IMR-90 (cell line): ENCODE measurements at regions not wholly inside any gene's neighbourhood (a gene's known extent, or its start where the extent isn't known, plus 50 kb on each side); places are given as distances from the start of the nearest gene placed in this dataset.

ENCODE experiments used
- ATAC-seq: fragments of 200-7000 bp; cut with Tn5 transposase; 2 replicates; pipeline ENCODE4 v1.9.1; 2020; ENCODE audit warnings: low read depth, mild to moderate bottlenecking, moderate library complexity
- BruUV-seq: library from RNA; stranded (reverse); fragments of 400-500 nt; replicated peaks from 2 replicates; lab custom pipeline; 2021; lab: Mats Ljungman, UMichigan
- CTCF ChIA-PET: fragments of 300-600 bp; formaldehyde crosslinking; extraction: SDS; loops from one replicate; lab custom pipeline; 2021; ENCODE audit warnings: antibody characterized with exemption; lab: Yijun Ruan, JAX
- POLR2A ChIA-PET: fragments of 300-600 bp; sonication (Branson Sonifier 250); formaldehyde crosslinking; loops from one replicate; lab custom pipeline; 2022; ENCODE audit warnings: antibody characterized with exemption; ENCODE audit not compliant: unreplicated experiment; lab: Charles Lee
- DNase-seq: peaks from one replicate; pipeline ENCODE4 v3.0.0; 2013
- H2AFZ ChIP-seq: replicated peaks from 2 replicates; pipeline ENCODE3; 2013; ENCODE audit warnings: low read length, mild to moderate bottlenecking; ENCODE audit not compliant: poor library complexity
- H2AK5ac ChIP-seq: 2 replicates; pipeline ENCODE4 v1.6.1; 2013; ENCODE audit warnings: low read depth, low read length, inconsistent platforms
- H2AK9ac ChIP-seq: replicated peaks from 2 replicates; pipeline ENCODE3; 2013; ENCODE audit warnings: mild to moderate bottlenecking, low read depth, low read length, moderate library complexity; ENCODE audit not compliant: poor library complexity
- H2BK120ac ChIP-seq: 2 replicates; pipeline ENCODE4 v1.6.1; 2013; ENCODE audit warnings: low read depth, low read length, inconsistent platforms
- H2BK15ac ChIP-seq: 3 replicates; pipeline ENCODE4 v1.6.1; 2013; ENCODE audit warnings: low read depth, low read length, inconsistent platforms
- H2BK20ac ChIP-seq: 2 replicates; pipeline ENCODE4 v1.6.1; 2013; ENCODE audit warnings: low read depth, mild to moderate bottlenecking, inconsistent platforms, low read length, moderate library complexity
- H2BK5ac ChIP-seq: 2 replicates; pipeline ENCODE4 v1.6.1; 2013; ENCODE audit warnings: mild to moderate bottlenecking, low read depth, low read length, inconsistent platforms; ENCODE audit not compliant: poor library complexity, severe bottlenecking
- H3K14ac ChIP-seq: replicated peaks from 2 replicates; pipeline ENCODE4 v1.6.1; 2013; ENCODE audit warnings: low read depth, low read length, inconsistent platforms
- H3K18ac ChIP-seq: 2 replicates; pipeline ENCODE4 v1.6.1; 2013; ENCODE audit warnings: low read depth, low read length, control low read depth
- H3K23ac ChIP-seq: 2 replicates; pipeline ENCODE4 v1.6.1; 2013; ENCODE audit warnings: low read depth, low read length, inconsistent platforms
- H3K27ac ChIP-seq: 2 replicates; pipeline ENCODE4 v1.5.1; 2013; ENCODE audit warnings: mild to moderate bottlenecking, control low read depth, low read length; ENCODE audit not compliant: insufficient read depth
- H3K27me3 ChIP-seq: 2 replicates; pipeline ENCODE4 v1.6.1; 2013; ENCODE audit warnings: low read length; ENCODE audit not compliant: control insufficient read depth, insufficient read depth
- H3K36me3 ChIP-seq: 2 replicates; pipeline ENCODE4 v1.6.1; 2013; ENCODE audit warnings: low read length, mixed read lengths; ENCODE audit not compliant: control insufficient read depth, insufficient read depth
- H3K4ac ChIP-seq: 2 replicates; pipeline ENCODE4 v1.6.1; 2013; ENCODE audit warnings: low read depth, low read length, inconsistent platforms
- H3K4me1 ChIP-seq: 2 replicates; pipeline ENCODE4 v1.6.1; 2013; ENCODE audit warnings: low read length, mixed read lengths; ENCODE audit not compliant: control insufficient read depth, insufficient read depth
- H3K4me2 ChIP-seq: 2 replicates; pipeline ENCODE4 v1.6.1; 2013; ENCODE audit warnings: low read depth, mild to moderate bottlenecking, control low read depth, low read length, moderate library complexity
- H3K4me3 ChIP-seq: 2 replicates; pipeline ENCODE4 v1.5.1; 2013; ENCODE audit warnings: low read depth, mild to moderate bottlenecking, control low read depth, low read length, moderate library complexity; ENCODE audit not compliant: insufficient read depth
- H3K56ac ChIP-seq: 2 replicates; pipeline ENCODE4 v1.6.1; 2013; ENCODE audit warnings: low read length, inconsistent platforms; ENCODE audit not compliant: insufficient read depth; ENCODE audit errors: extremely low read depth
- H3K79me1 ChIP-seq, 2 experiments: 2 replicates each; pipeline ENCODE4 v1.6.1; 2013; ENCODE audit warnings: low read length in 2 of 2, inconsistent platforms in 1 of 2, low read depth in 1 of 2
- H3K9ac ChIP-seq: 2 replicates; pipeline ENCODE4 v1.6.1; 2013; ENCODE audit warnings: low read depth, low read length, control low read depth
- H3K9me1 ChIP-seq: 2 replicates; pipeline ENCODE4 v1.6.1; 2013; ENCODE audit warnings: low read length, inconsistent platforms; ENCODE audit not compliant: insufficient read depth
- H3K9me3 ChIP-seq: 2 replicates; pipeline ENCODE4 v1.6.1; 2013; ENCODE audit warnings: low read length; ENCODE audit not compliant: control insufficient read depth, insufficient read depth
- H4K20me1 ChIP-seq: 2 replicates; pipeline ENCODE4 v1.6.1; 2013; ENCODE audit warnings: low read length, inconsistent platforms; ENCODE audit not compliant: insufficient read depth
- H4K5ac ChIP-seq: 2 replicates; pipeline ENCODE4 v1.6.1; 2013; ENCODE audit warnings: mild to moderate bottlenecking, low read depth, low read length, control low read depth
- H4K8ac ChIP-seq, 2 experiments: 2 replicates each; pipeline ENCODE4 v1.6.1; 2013; ENCODE audit warnings: low read depth in 2 of 2, low read length in 2 of 2, control low read depth in 1 of 2, inconsistent platforms in 1 of 2
- H4K91ac ChIP-seq: 2 replicates; pipeline ENCODE4 v1.6.1; 2013; ENCODE audit warnings: low read depth, low read length, inconsistent platforms; ENCODE audit not compliant: insufficient read depth
- CEBPB ChIP-seq: IDR thresholded peaks from 2 replicates; pipeline ENCODE4 v1.6.1; 2012; ENCODE audit warnings: low read depth, low read length, improper control_type of control experiment
- CHD1 ChIP-seq: IDR thresholded peaks from 2 replicates; pipeline ENCODE4 v1.6.1; 2012; ENCODE audit warnings: low read depth, low read length, improper control_type of control experiment
- ELK1 ChIP-seq: fragments of 150-350 bp; IDR thresholded peaks from 2 replicates; pipeline ENCODE4 v1.6.1; 2016; ENCODE audit warnings: low read depth, mild to moderate bottlenecking, low read length, moderate library complexity, borderline replicate concordance
- whole genome bisulfite sequencing, 2 experiments: methylation state at CpG; one replicate each; pipeline versions ENCODE4 v1.1.5 to v1.1.7; 2013; ENCODE audit warnings: missing lambda C conversion rate in 2 of 2; ENCODE audit not compliant: insufficient read length in 1 of 2; ENCODE audit errors: extremely low coverage in 2 of 2; 5-methylcytosine and 5-hydroxymethylcytosine counted together
- dilution Hi-C: fragments of 300-500 bp; cut with HindIII; formaldehyde crosslinking; loops from one replicate; pipeline ENCODE4 v1.14.3; 2018; ENCODE audit warnings: low sequenced_read_pairs; ENCODE audit not compliant: unreplicated experiment
- in situ Hi-C: fragments of 300-500 bp; cut with MboI; formaldehyde crosslinking; loops from 3 replicates; pipeline ENCODE4 v1.14.3; 2019; ENCODE audit warnings: low sequenced_read_pairs, inconsistent platforms, mixed read lengths
- intact Hi-C: fragments of 100-400 bp; cut with micrococcal nuclease; formaldehyde crosslinking; loops from 2 replicates; pipeline ENCODE4 v1.10.0; 2022

DNA sequence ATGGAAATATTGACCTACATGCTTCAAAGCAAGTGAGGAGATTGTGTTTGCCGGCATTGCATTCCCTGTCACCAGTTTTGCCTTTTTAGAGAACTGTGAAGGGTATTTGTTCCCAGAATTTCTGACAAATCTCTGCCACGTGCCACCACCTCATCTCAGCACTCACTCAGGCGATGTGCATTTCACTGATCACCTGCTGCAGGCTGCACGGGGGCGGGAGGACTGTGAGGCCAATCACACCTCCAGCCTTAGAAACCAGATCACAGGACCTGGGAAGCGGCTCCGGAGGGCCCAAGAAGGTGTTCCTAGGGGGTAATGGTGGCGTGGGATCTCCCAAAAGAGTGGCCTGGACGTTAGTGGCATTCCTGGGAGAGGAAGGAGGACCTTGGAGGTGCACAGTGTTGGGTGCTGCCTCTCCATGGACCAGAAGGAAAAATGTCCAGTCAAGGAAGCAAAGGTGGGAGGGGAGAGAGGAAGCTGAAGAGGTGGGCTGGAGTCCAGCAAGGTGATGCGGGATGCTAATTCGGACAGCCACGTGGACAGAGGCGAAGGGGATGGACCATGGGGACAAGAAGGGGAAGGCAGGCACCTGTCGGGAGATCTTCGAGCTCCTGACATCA, 63.6 kb upstream of the OLFM1 start:
- no peak overlapping the region for H3K4me2 ChIP-seq
- ATAC-seq = no peak
- H3K9me1 ChIP-seq = no peaks in the 10 kb centered on the region
- no peak overlapping the region for H2AK5ac ChIP-seq
- no peak overlapping the region for H2BK5ac ChIP-seq
- no peak overlapping the region for H2AK9ac ChIP-seq
- no peak overlapping the region for H3K4me3 ChIP-seq
- ChIA-PET POLR2A (no interaction called here), CTCF (no interaction called here)
- no peaks in the 10 kb centered on the region for H3K9me3 ChIP-seq
- in situ Hi-C loops = no loop called here
- H3K4ac ChIP-seq = no peak overlapping the region
- H3K27ac ChIP-seq = no peak overlapping the region
- H3K9ac ChIP-seq = no peak overlapping the region
- H2BK20ac ChIP-seq = no peak overlapping the region
- no TSS peak for BruUV-seq
- H3K56ac ChIP-seq = no peak overlapping the region
- no peak overlapping the region for H3K18ac ChIP-seq
- DNase-seq = no peak
- H3K27me3 ChIP-seq = no peaks in the 10 kb centered on the region; the same call in 1 of the 2 replicates
- H3K23ac ChIP-seq = no peak overlapping the region
- H2BK120ac ChIP-seq = no peak overlapping the region
- intact Hi-C loops = no loop called here
- H4K20me1 ChIP-seq = no peaks in the 10 kb centered on the region
- TF ChIP-seq ELK1 = no peak
- no peak for TF ChIP-seq CHD1
- TF ChIP-seq CEBPB = no peak
- no peaks in the 10 kb centered on the region for H3K36me3 ChIP-seq
- H4K5ac ChIP-seq = no peak overlapping the region
- WGBS, 2 experiments = 60% methylated on average over 4 of the region's 15 CpGs; no CpG with 5 or more reads in 1 of the 2 experiments
- H2BK15ac ChIP-seq = no peak overlapping the region
- H3K4me1 ChIP-seq = no peaks in the 10 kb centered on the region
- dilution Hi-C loops = no loop called here
- no peak overlapping the region for H4K8ac ChIP-seq
- H4K91ac ChIP-seq = no peak overlapping the region
- H3K14ac ChIP-seq = no peak overlapping the region
- H2AFZ ChIP-seq = no peak overlapping the region
- H3K79me1 ChIP-seq = no peaks in the 10 kb centered on the region
